HuH-7 (cell line): ENCODE measurements at regions not wholly inside any gene's neighbourhood (a gene's known extent, or its start where the extent isn't known, plus 50 kb on each side); places are given as distances from the start of the nearest gene placed in this dataset.
"Not testable (repeated sequence)": the region's sequence is repeated elsewhere in the genome, so short reads cannot be mapped to it uniquely, and the experiment has no call there.

Experiments
- DNase-seq: peaks from one replicate; pipeline ENCODE4 v3.0.0; 2011; ENCODE audit warnings: low spot score

GRCh38 chr3:106398891-106399600, 530.2 kb upstream of the CBLB start:
- no peak for DNase-seq

GRCh38 chr3:106399761-106400160, 530.9 kb upstream of the CBLB start:
- DNase-seq = no peak

- DNase-seq = no peak
Measured at GRCh38 chr3:106401666-106402490, 533.1 kb upstream of the CBLB start.

- DNase-seq = no peak
Measured at GRCh38 chr3:106403371-106404145, 534.7 kb upstream of the CBLB start.

- no peak for DNase-seq
Measured at GRCh38 chr3:106413683-106414082, 544.9 kb upstream of the CBLB start.

GRCh38 chr3:106420628-106421027, 551.8 kb upstream of the CBLB start:
- DNase-seq = no peak

GRCh38 chr3:106421426-106421825, 552.6 kb upstream of the CBLB start:
- no peak for DNase-seq

GRCh38 chr3:106421909-106422308, 553.1 kb upstream of the CBLB start:
- no peak for DNase-seq

GRCh38 chr3:106423321-106424225, 554.8 kb upstream of the CBLB start:
- DNase-seq = no peak

- no peak for DNase-seq
Measured at GRCh38 chr3:106425026-106425425, 556.2 kb upstream of the CBLB start.

- no peak for DNase-seq
Measured at GRCh38 chr3:106425916-106426315, 557.1 kb upstream of the CBLB start.

GRCh38 chr3:106428565-106428994, 559.8 kb upstream of the CBLB start:
- DNase-seq = no peak

- no peak for DNase-seq
Measured at GRCh38 chr3:106431721-106432120, 562.9 kb upstream of the CBLB start.

- DNase-seq = no peak
Measured at GRCh38 chr3:106435899-106436453, 567.2 kb upstream of the CBLB start.

GRCh38 chr3:106438887-106439286, 570.1 kb upstream of the CBLB start:
- no peak for DNase-seq

GRCh38 chr3:106440672-106441071, 571.9 kb upstream of the CBLB start:
- no peak for DNase-seq

GRCh38 chr3:106446271-106446670, 577.5 kb upstream of the CBLB start:
- no peak for DNase-seq

GRCh38 chr3:106447723-106448301, 579.0 kb upstream of the CBLB start:
- no peak for DNase-seq

- DNase-seq = not testable (repeated sequence)
Measured at GRCh38 chr3:106448372-106448966, 579.7 kb upstream of the CBLB start.

- no peak for DNase-seq
Measured at GRCh38 chr3:106452096-106452495, 583.3 kb upstream of the CBLB start.
